GM12801 (cell line): ENCODE measurements at regions not wholly inside any gene's neighbourhood (a gene's known extent, or its start where the extent isn't known, plus 50 kb on each side); places are given as distances from the start of the nearest gene placed in this dataset.

Experiments
- CTCF ChIP-seq: IDR thresholded peaks from one replicate; pipeline ENCODE4 v1.5.1; 2011; ENCODE audit warnings: control low read depth; ENCODE audit not compliant: insufficient read length; ENCODE audit errors: extremely low read depth

DNA sequence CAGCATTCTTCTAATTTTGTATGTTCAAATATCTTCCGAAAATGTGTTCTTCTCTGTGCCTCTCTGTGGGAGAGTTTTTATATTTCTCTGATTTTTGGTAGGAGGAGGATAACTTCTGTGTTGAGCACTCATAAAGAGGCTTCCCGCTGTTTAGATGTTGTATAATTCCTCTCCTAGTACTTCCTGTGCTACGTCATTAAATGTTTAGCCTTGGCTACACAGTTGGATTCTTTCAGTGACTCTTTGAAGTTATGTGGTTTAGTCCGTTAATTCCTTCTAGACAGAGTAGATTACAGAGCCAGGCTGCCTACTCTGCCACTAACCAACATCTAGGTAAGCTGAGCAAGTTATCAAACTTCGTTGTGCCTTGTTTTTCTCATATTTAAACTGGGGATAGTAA, 302.6 kb downstream of the OSTF1 start:
- no peak for TF ChIP-seq CTCF

GRCh38 chr9:75391497-75391896, 303.2 kb downstream of the OSTF1 start:
- no peak for TF ChIP-seq CTCF

- TF ChIP-seq CTCF: no peak
These were observed 307.0 kb downstream of the OSTF1 start for GRCh38 chr9:75395336-75395735.

DNA sequence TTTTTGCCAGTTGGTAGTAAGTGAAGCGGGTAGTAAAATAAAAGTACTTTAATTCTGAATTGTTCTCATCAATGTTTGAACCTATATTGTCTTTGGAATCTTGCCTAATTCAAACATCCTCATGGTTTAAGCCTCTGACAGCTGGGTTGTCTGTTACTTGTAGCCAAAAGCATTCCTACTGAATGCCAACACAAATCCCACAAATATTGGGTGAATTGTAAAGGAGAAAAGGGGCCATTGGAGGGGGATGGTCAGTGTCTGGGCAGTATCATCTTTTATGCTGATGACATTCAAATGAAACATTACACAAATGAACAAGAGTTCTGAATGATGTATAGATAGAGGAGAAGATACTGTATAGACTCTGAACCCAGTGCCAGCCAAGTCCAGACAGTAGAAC, 309.5 kb downstream of the OSTF1 start:
- no peak for TF ChIP-seq CTCF

DNA sequence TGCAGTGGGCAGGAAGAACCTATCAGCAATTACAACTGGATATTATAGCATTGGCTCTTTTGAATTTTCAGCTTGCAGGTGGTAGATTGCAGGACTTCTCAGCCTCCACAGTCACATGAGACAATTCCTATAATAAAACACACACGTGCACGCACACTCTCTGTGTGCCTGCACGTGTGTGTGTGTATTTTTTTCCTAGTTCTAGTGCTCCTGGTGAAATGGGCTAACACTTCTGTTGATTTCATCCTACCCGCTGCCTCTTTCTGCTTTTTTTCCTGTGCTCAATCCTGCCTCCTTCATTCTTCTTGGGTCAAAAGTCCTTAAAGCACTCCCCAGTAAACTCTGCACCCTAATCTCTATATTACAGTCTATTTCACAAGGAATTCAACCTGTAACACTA, 320.1 kb downstream of the OSTF1 start:
- TF ChIP-seq CTCF: no peak

DNA sequence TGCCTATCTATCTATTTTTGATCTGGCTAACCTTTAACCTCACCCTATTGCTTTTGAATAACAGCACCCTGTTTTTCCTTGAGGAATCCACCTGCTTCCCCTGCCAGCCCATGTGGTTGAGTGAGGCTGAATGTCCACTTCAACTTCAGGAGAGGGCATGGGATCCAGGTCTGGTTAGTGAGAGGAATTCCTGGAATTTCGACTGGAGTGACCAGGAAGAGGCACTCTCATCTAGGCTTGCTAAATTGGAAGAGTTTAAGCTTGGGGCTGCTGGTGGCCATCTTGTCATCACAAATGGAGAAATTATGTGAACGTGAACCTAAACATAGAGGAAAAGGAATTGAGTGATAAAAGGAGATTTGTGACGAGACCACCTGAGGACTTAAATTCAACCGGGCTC, 322.1 kb downstream of the OSTF1 start:
- TF ChIP-seq CTCF: no peak

- no peak for TF ChIP-seq CTCF
These were observed 326.3 kb downstream of the OSTF1 start for GRCh38 chr9:75414371-75415160.

DNA sequence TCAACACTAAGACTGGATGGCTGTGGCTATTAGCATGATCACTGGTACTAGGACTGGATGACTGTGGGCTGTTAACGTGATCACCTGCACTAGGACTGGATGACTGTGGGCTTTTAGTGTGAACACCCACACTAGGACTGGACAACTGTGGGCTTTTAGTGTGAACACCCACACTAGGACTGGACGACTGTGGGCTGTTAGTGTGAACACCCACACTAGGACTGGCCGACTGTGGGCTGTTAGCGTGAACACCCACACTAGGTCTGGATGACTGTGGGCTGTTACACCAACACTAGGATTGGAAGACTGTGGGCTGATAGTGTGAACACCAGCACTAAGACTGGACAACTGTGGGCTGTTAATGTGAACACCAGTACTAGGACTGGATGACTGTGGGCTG, 329.2 kb downstream of the OSTF1 start:
- TF ChIP-seq CTCF: no peak
